RWPE2 (cell line): ENCODE measurements at regions not wholly inside any gene's neighbourhood (a gene's known extent, or its start where the extent isn't known, plus 50 kb on each side); places are given as distances from the start of the nearest gene placed in this dataset.

ENCODE experiments used
- ATAC-seq: fragments of 200-7000 bp; cut with Tn5 transposase; 3 replicates; pipeline ENCODE4 v1.9.1; 2021; ENCODE audit warnings: low read depth
- DNase-seq: peaks from one replicate; pipeline ENCODE4 v3.0.0-alpha.2; 2020; ENCODE audit warnings: low spot score
- H3K27ac ChIP-seq: fragments of 450-650 bp; 2 replicates; pipeline ENCODE4 v1.5.1; 2017; ENCODE audit warnings: mild to moderate bottlenecking; ENCODE audit not compliant: poor library complexity, severe bottlenecking
- H3K27me3 ChIP-seq: fragments of 250-450 bp; sonication (Bioruptor Pico); 2 replicates; pipeline ENCODE4 v1.5.1; 2021; ENCODE audit warnings: mild to moderate bottlenecking, moderate library complexity; ENCODE audit not compliant: insufficient read depth, poor library complexity, severe bottlenecking
- H3K36me3 ChIP-seq: fragments of 250-450 bp; sonication (Bioruptor Pico); 2 replicates; pipeline ENCODE4 v1.5.1; 2020; ENCODE audit warnings: low read depth, mild to moderate bottlenecking, moderate library complexity
- H3K4me1 ChIP-seq: fragments of 250-450 bp; sonication (Bioruptor Pico); 2 replicates; pipeline ENCODE4 v1.5.1; 2021; ENCODE audit warnings: mild to moderate bottlenecking, moderate library complexity; ENCODE audit not compliant: insufficient read depth, poor library complexity, severe bottlenecking
- H3K4me3 ChIP-seq: fragments of 250-450 bp; sonication (Bioruptor Pico); 2 replicates; pipeline ENCODE4 v1.5.1; 2021; ENCODE audit warnings: mild to moderate bottlenecking, moderate library complexity; ENCODE audit not compliant: severe bottlenecking
- H3K9me3 ChIP-seq: fragments of 250-450 bp; sonication (Bioruptor Pico); 2 replicates; pipeline ENCODE4 v1.5.1; 2021; ENCODE audit warnings: mild to moderate bottlenecking, moderate library complexity; ENCODE audit not compliant: severe bottlenecking
- CTCF ChIP-seq: fragments of 450-650 bp; IDR thresholded peaks from one replicate; pipeline ENCODE4 v1.5.1; 2017; ENCODE audit warnings: mild to moderate bottlenecking, moderate library complexity; ENCODE audit not compliant: poor library complexity, severe bottlenecking

- Histone ChIP-seq H3K9me3 (no peaks in the 10 kb centered on the region), H3K36me3 (no peaks in the 10 kb centered on the region), H3K4me1 (no peaks in the 10 kb centered on the region), H3K4me3 (no peak overlapping the region), H3K27ac (no peak overlapping the region), H3K27me3 (no peaks in the 10 kb centered on the region)
- ATAC-seq = no peak
- no peak for TF ChIP-seq CTCF
- DNase-seq = no peak
These were observed 265.1 kb downstream of the MEIS1 start for GRCh38 chr2:66699793-66700676.

GRCh38 chr2:66700677-66701066 lies 265.7 kb downstream of the MEIS1 start:
- DNase-seq (no peak), ATAC-seq (no peak)
- Histone ChIP-seq H3K36me3 (no peaks in the 10 kb centered on the region), H3K9me3 (no peaks in the 10 kb centered on the region), H3K27me3 (no peaks in the 10 kb centered on the region), H3K4me3 (no peak overlapping the region), H3K4me1 (no peaks in the 10 kb centered on the region), H3K27ac (no peak overlapping the region)
- TF ChIP-seq CTCF = no peak

- no peak for TF ChIP-seq CTCF
- no peak for ATAC-seq
- no peaks in the 10 kb centered on the region for H3K4me1 ChIP-seq
- no peaks in the 10 kb centered on the region for H3K27me3 ChIP-seq
- no peaks in the 10 kb centered on the region for H3K9me3 ChIP-seq
- no peak overlapping the region for H3K27ac ChIP-seq
- no peaks in the 10 kb centered on the region for H3K36me3 ChIP-seq
- no peak for DNase-seq
- H3K4me3 ChIP-seq = no peak overlapping the region
These were observed 266.3 kb downstream of the MEIS1 start for GRCh38 chr2:66701251-66701650.

GRCh38 chr2:66701656-66702055 lies 266.7 kb downstream of the MEIS1 start:
- Histone ChIP-seq H3K27me3 (no peaks in the 10 kb centered on the region), H3K9me3 (no peaks in the 10 kb centered on the region), H3K36me3 (no peaks in the 10 kb centered on the region), H3K4me1 (no peaks in the 10 kb centered on the region), H3K4me3 (no peak overlapping the region), H3K27ac (no peak overlapping the region)
- no peak for DNase-seq
- no peak for ATAC-seq
- TF ChIP-seq CTCF = no peak

GRCh38 chr2:66702301-66702700 lies 267.4 kb downstream of the MEIS1 start:
- H3K9me3 ChIP-seq = no peaks in the 10 kb centered on the region
- ATAC-seq (no peak), DNase-seq (no peak)
- H3K4me3 ChIP-seq = no peak overlapping the region
- no peak overlapping the region for H3K27ac ChIP-seq
- no peaks in the 10 kb centered on the region for H3K4me1 ChIP-seq
- no peaks in the 10 kb centered on the region for H3K36me3 ChIP-seq
- H3K27me3 ChIP-seq = no peaks in the 10 kb centered on the region
- TF ChIP-seq CTCF = no peak
